ENCODE measurements at regions not wholly inside any gene's neighbourhood (a gene's known extent, or its start where the extent isn't known, plus 50 kb on each side); places are given as distances from the start of the nearest gene placed in this dataset.

GRCh38 chr11:86749821-86750401 lies 50.4 kb upstream of the PRSS23 start:
- WGBS (ENCODE audit: missing lambda C conversion rate), result 76% methylated on average over 2 of the region's 2 CpGs
- Histone ChIP-seq H3K4me2 (no peak overlapping the region), H3K9me3 (peaks cover 3% of the 10 kb centered on the region; the same call in 1 of the 3 replicates), H3K4me1 (peaks cover 13% of the 10 kb centered on the region; the same call in 2 of the 3 replicates), H3K27ac (peak overlapping the region; percentile 5 to 67; a peak in 3 of 6 replicates), H3K4me3 (no peak overlapping the region)
- DNase-seq (ENCODE audit: low read depth in 1 of 2, low spot score in 1 of 2), result no peak
- TF ChIP-seq FOXS1 (CRISPR knock-in tag; IDR thresholded peaks at IDR 0.05) (no peak), CBX8 (IDR thresholded peaks at IDR 0.05) (no peak), EHMT2 (IDR thresholded peaks at IDR 0.05; ENCODE audit: low read depth) (no peak), ESRRA (IDR thresholded peaks at IDR 0.05; ENCODE audit: borderline replicate concordance, low read length) (no peak), JUN (IDR thresholded peaks at IDR 0.05) (no peak), FOSB (CRISPR knock-in tag; IDR thresholded peaks at IDR 0.05) (no peak), NFE2L2 (conservative IDR thresholded peaks at IDR 0.05; ENCODE audit: low read length) (no peak), ZNF302 (CRISPR knock-in tag; IDR thresholded peaks at IDR 0.05) (no peak), RCOR1 (IDR thresholded peaks at IDR 0.05; ENCODE audit: low read depth, low read length) (no peak), HES2 (IDR thresholded peaks at IDR 0.05) (no peak), PHF8 (IDR thresholded peaks at IDR 0.05; ENCODE audit: borderline replicate concordance, low read depth) (no peak), HOXB5 (CRISPR knock-in tag; IDR thresholded peaks at IDR 0.05) (no peak), SMC3 (IDR thresholded peaks at IDR 0.05) (no peak)
- TF ChIP-seq, protein P1, sequence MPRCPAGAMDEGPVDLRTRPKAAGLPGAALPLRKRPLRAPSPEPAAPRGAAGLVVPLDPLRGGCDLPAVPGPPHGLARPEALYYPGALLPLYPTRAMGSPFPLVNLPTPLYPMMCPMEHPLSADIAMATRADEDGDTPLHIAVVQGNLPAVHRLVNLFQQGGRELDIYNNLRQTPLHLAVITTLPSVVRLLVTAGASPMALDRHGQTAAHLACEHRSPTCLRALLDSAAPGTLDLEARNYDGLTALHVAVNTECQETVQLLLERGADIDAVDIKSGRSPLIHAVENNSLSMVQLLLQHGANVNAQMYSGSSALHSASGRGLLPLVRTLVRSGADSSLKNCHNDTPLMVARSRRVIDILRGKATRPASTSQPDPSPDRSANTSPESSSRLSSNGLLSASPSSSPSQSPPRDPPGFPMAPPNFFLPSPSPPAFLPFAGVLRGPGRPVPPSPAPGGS (IDR thresholded peaks at IDR 0.05), result no peak
- no peak for FAIRE-seq
- CTCF ChIA-PET, result interaction anchor here (0.9 to 1.5 kb wide), 3 partner anchors 13 to 30 kb away, joined by 3 read pairs; no protein-coding TSS in a partner anchor
- ATAC-seq, result no peak
- POLR2A ChIA-PET, result no interaction called here

DNA sequence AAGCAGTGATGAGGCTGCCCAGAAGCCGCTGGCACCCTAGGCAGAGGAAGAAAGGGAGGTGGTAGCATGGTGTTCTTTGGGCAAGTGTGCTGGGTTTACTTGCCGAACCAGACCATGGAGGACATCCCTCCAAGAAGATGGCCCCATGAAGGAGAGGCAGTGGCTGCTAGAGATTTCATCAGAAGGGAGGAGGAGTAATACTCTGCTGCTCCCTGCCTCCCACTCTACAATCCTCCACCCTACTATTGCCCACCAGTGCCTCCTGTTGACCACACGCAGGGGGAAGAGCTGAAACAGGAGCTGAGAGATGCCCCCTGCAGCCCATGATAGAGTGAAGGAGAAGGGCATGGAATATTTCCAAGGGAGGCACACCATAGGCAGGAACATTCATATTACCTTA lies 51.0 kb upstream of the PRSS23 start:
- ATAC-seq (peak; percentile 53 to 82; a peak in 4 of 6 replicates), FAIRE-seq (no peak), DNase-seq (ENCODE audit: low read depth in 1 of 2, low spot score in 1 of 2) (peak in 1 of 2 experiments; percentile 67)
- Histone ChIP-seq H3K4me3 (no peak overlapping the region), H3K4me2 (no peak overlapping the region), H3K4me1 (peaks cover 16% of the 10 kb centered on the region; the same call in 2 of the 3 replicates), H3K9me3 (peaks cover 6% of the 10 kb centered on the region; the same call in 1 of the 3 replicates), H3K27ac (peak overlapping the region; percentile 5 to 67; a peak in 3 of 6 replicates)
- peak; percentile 23 to 61; a peak in 4 of 5 replicates for TF ChIP-seq RAD21 (conservative IDR thresholded peaks at IDR 0.05 in 1 of 2, IDR thresholded peaks at IDR 0.05 in 1 of 2)
- no peak for TF ChIP-seq ELK1 (IDR thresholded peaks at IDR 0.05; ENCODE audit: low read depth, low read length)
- TF ChIP-seq SMC3 (IDR thresholded peaks at IDR 0.05), result 0 out of 3 replicates have a peak, but pooled peaks have one; percentile 21
- TF ChIP-seq EHMT2 (IDR thresholded peaks at IDR 0.05; ENCODE audit: low read depth), result 0 out of 2 replicates have a peak, but pooled peaks have one; percentile 57
- POLR2A ChIA-PET, result no interaction called here
- CTCF ChIA-PET, result interaction anchor here (0.6 to 1.5 kb wide), 4 partner anchors 13 to 33 kb away, joined by 3 read pairs; no protein-coding TSS in a partner anchor
- 92% methylated on average over 3 of the region's 3 CpGs for WGBS (ENCODE audit: missing lambda C conversion rate)

DNA sequence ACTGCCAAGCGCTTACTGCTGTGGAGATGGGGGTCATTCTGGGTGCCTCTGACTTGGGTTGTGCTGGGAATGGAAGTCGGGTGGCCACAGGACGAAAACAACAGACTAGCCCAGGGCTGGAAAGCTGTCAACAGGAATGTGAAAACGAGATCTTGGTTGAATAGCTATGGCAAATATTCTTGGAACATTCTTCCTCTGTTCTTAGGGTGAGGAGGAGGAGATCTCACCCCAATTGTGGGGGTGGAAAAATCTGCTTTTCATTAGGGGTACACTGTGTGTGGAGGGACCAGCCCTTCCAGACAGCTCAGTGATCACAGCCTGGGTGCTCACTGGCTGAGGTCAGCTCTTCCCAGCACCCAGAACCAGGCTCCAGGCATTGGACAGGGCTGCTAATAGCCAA lies 52.0 kb upstream of the PRSS23 start:
- FAIRE-seq (no peak), ATAC-seq (no peak), DNase-seq (ENCODE audit: low read depth in 1 of 2, low spot score in 1 of 2) (no peak)
- TF ChIP-seq E2F6 (IDR thresholded peaks at IDR 0.05; ENCODE audit: borderline replicate concordance, low read depth) (no peak), HEYL (CRISPR knock-in tag; IDR thresholded peaks at IDR 0.05) (no peak), RAD21 (conservative IDR thresholded peaks at IDR 0.05 in 1 of 2, IDR thresholded peaks at IDR 0.05 in 1 of 2) (no peak), ZC3H11A (IDR thresholded peaks at IDR 0.05) (no peak), CBX2 (IDR thresholded peaks at IDR 0.05; ENCODE audit: borderline replicate concordance, low read depth) (no peak)
- TF ChIP-seq, protein P2, sequence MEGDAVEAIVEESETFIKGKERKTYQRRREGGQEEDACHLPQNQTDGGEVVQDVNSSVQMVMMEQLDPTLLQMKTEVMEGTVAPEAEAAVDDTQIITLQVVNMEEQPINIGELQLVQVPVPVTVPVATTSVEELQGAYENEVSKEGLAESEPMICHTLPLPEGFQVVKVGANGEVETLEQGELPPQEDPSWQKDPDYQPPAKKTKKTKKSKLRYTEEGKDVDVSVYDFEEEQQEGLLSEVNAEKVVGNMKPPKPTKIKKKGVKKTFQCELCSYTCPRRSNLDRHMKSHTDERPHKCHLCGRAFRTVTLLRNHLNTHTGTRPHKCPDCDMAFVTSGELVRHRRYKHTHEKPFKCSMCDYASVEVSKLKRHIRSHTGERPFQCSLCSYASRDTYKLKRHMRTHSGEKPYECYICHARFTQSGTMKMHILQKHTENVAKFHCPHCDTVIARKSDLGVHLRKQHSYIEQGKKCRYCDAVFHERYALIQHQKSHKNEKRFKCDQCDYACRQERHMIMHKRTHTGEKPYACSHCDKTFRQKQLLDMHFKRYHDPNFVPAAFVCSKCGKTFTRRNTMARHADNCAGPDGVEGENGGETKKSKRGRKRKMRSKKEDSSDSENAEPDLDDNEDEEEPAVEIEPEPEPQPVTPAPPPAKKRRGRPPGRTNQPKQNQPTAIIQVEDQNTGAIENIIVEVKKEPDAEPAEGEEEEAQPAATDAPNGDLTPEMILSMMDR (IDR thresholded peaks at IDR 0.05), result no peak
- TF ChIP-seq, protein P3, sequence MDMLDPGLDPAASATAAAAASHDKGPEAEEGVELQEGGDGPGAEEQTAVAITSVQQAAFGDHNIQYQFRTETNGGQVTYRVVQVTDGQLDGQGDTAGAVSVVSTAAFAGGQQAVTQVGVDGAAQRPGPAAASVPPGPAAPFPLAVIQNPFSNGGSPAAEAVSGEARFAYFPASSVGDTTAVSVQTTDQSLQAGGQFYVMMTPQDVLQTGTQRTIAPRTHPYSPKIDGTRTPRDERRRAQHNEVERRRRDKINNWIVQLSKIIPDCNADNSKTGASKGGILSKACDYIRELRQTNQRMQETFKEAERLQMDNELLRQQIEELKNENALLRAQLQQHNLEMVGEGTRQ (IDR thresholded peaks at IDR 0.05), result no peak
- Histone ChIP-seq H3K27ac (peak overlapping the region; percentile 5 to 67; a peak in 5 of 6 replicates), H3K4me3 (no peak overlapping the region), H3K4me1 (peaks cover 26% of the 10 kb centered on the region), H3K4me2 (no peak overlapping the region), H3K9me3 (peaks cover 6% of the 10 kb centered on the region; the same call in 1 of the 3 replicates)
- WGBS (ENCODE audit: missing lambda C conversion rate), result 89% methylated on average over 4 of the region's 4 CpGs
- ChIA-PET POLR2A (no interaction called here), CTCF (interaction anchor here (0.8 to 1.2 kb wide), 3 partner anchors 13 to 140 kb away, joined by 3 to 4 read pairs (median 3); no protein-coding TSS in a partner anchor)
